ENCODE measurements at regions not wholly inside any gene's neighbourhood (a gene's known extent, or its start where the extent isn't known, plus 50 kb on each side); places are given as distances from the start of the nearest gene placed in this dataset.

DNA sequence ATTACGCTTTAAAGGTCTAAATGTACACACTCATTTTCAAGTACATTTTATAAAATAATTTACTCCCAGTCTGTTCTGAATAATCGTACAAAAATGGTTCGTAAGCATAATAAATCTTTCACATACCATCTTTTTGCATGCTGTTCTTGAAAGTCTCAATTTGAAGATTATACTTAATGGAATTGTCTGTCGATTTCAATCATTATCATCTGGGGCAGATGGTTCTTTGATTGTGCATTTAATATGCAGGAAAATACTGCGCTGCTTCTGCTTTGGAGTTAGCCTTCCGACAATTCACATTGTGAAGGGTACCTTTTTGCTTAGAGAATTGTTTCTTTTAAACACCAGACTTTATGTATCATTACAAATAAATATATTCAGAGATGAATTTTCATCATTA lies 262.8 kb downstream of the ABCC12 start:
- no peak for TF ChIP-seq POLR2AphosphoS5 (IDR thresholded peaks at IDR 0.05; ENCODE audit: low read depth, low read length)
- TF ChIP-seq TAF1 (IDR thresholded peaks at IDR 0.05; ENCODE audit: low read depth, low read length), result no peak
- TF ChIP-seq POLR2A (IDR thresholded peaks at IDR 0.05; ENCODE audit: low read depth, low read length), result no peak
